Naive thymus-derived CD4-positive, alpha-beta T cell (primary cell): ENCODE measurements at regions not wholly inside any gene's neighbourhood (a gene's known extent, or its start where the extent isn't known, plus 50 kb on each side); places are given as distances from the start of the nearest gene placed in this dataset.
"Not testable (repeated sequence)": the region's sequence is repeated elsewhere in the genome, so short reads cannot be mapped to it uniquely, and the experiment has no call there.

ENCODE experiments used
- ATAC-seq: fragments of 150-1000 bp; cut with Tn5 transposase; 2 replicates; pipeline ENCODE4 v1.10.0; 2021; ENCODE audit warnings: mild to moderate bottlenecking, moderate library complexity
- CTCF ChIA-PET: fragments of 350-600 bp; sonication (Branson Sonifier 250); formaldehyde crosslinking; loops from one replicate; lab custom pipeline; 2021; ENCODE audit warnings: antibody characterized with exemption; lab: Charles Lee
- POLR2A ChIA-PET: fragments of 350-600 bp; sonication (Branson Sonifier 250); formaldehyde crosslinking; loops from one replicate; lab custom pipeline; 2021; ENCODE audit warnings: antibody characterized with exemption, inconsistent platforms; lab: Charles Lee
- DNase-seq, 9 donors: peaks; one replicate each; pipeline versions ENCODE4 v3.0.0 to v3.0.0-alpha.2; 2020 to 2022; ENCODE audit warnings: mixed read lengths in 1 of 9
- H3K27ac ChIP-seq: one replicate; pipeline ENCODE4 v1.7.0; 2013; ENCODE audit warnings: mild to moderate bottlenecking, low read depth, low read length, moderate library complexity
- H3K27me3 ChIP-seq, 2 donors: one replicate each; pipeline ENCODE4 v1.7.0; 2013; ENCODE audit warnings: low read length in 2 of 2, mild to moderate bottlenecking in 2 of 2, moderate library complexity in 2 of 2; ENCODE audit not compliant: control insufficient read depth in 2 of 2, insufficient read depth in 2 of 2
- H3K36me3 ChIP-seq, 3 experiments: 1 replicate in 2 of 3; 2 replicates in 1 of 3; pipeline ENCODE4 v1.7.0; 2013; ENCODE audit warnings: low read length in 3 of 3, mild to moderate bottlenecking in 3 of 3, moderate library complexity in 1 of 3; ENCODE audit not compliant: insufficient read depth in 3 of 3, control insufficient read depth in 2 of 3
- H3K4me1 ChIP-seq, 2 donors: one replicate each; pipeline ENCODE4 v1.7.0; 2013; ENCODE audit warnings: low read length in 2 of 2, mild to moderate bottlenecking in 2 of 2, moderate library complexity in 1 of 2; ENCODE audit not compliant: control insufficient read depth in 2 of 2, insufficient read depth in 2 of 2
- H3K4me3 ChIP-seq: 2 replicates; pipeline ENCODE4 v1.7.0; 2013; ENCODE audit warnings: mild to moderate bottlenecking, low read length
- H3K9me3 ChIP-seq, 3 experiments: 1 replicate in 2 of 3; 2 replicates in 1 of 3; pipeline ENCODE4 v1.7.0; 2013; ENCODE audit warnings: low read length in 3 of 3; ENCODE audit not compliant: control insufficient read depth in 2 of 3
- H3K27ac Mint-ChIP-seq, 9 donors: one replicate each; pipeline ENCODE4 v1.8.0; 2020 to 2022; ENCODE audit warnings: mixed read lengths in 9 of 9, mild to moderate bottlenecking in 8 of 9, moderate library complexity in 5 of 9, inconsistent platforms in 2 of 9
- H3K27me3 Mint-ChIP-seq, 5 donors: one replicate each; pipeline ENCODE4 v1.8.0; 2021 to 2022; ENCODE audit warnings: mixed read lengths in 5 of 5, mild to moderate bottlenecking in 1 of 5
- H3K36me3 Mint-ChIP-seq, 5 donors: one replicate each; pipeline ENCODE4 v1.8.0; 2020 to 2022; ENCODE audit warnings: mixed read lengths in 5 of 5, mild to moderate bottlenecking in 3 of 5, inconsistent platforms in 1 of 5
- H3K4me1 Mint-ChIP-seq, 7 donors: one replicate each; pipeline ENCODE4 v1.8.0; 2020 to 2022; ENCODE audit warnings: mixed read lengths in 7 of 7, mild to moderate bottlenecking in 3 of 7, inconsistent platforms in 1 of 7
- H3K4me3 Mint-ChIP-seq, 10 donors: one replicate each; pipeline ENCODE4 v1.8.0; 2020 to 2022; ENCODE audit warnings: mild to moderate bottlenecking in 10 of 10, mixed read lengths in 10 of 10, moderate library complexity in 6 of 10, inconsistent platforms in 2 of 10
- H3K9me3 Mint-ChIP-seq, 11 donors: one replicate each; pipeline ENCODE4 v1.8.0; 2020 to 2022; ENCODE audit warnings: mixed read lengths in 11 of 11, mild to moderate bottlenecking in 4 of 11, inconsistent platforms in 1 of 11, moderate library complexity in 1 of 11
- intact Hi-C, 2 donors: fragments of 100-400 bp; cut with micrococcal nuclease; formaldehyde crosslinking; loops; one replicate each; pipeline ENCODE4 v1.15.1; 2023

- DNase-seq = no peak
- peaks cover 2 to 26% (median 11%) of the 10 kb centered on the region in 5 donors for H3K36me3 Mint-ChIP-seq
- ChIA-PET POLR2A (no interaction called here), CTCF (no interaction called here)
- intact Hi-C loops = no loop called here
- H3K4me3 Mint-ChIP-seq = no peak overlapping the region
- Histone ChIP-seq H3K27ac (no peak overlapping the region), H3K27me3 (no peaks in the 10 kb centered on the region), H3K9me3 (no peaks in the 10 kb centered on the region), H3K36me3 (peaks cover 0 to 52% (median 11%) of the 10 kb centered on the region in 3 experiments), H3K4me3 (no peak overlapping the region), H3K4me1 (no peaks in the 10 kb centered on the region)
- no peaks in the 10 kb centered on the region for H3K4me1 Mint-ChIP-seq
- ATAC-seq = no peak
- peak overlapping the region in 2 of 9 donors; percentile 51 to 78 for H3K27ac Mint-ChIP-seq
- H3K27me3 Mint-ChIP-seq = no peaks in the 10 kb centered on the region
- no peaks in the 10 kb centered on the region for H3K9me3 Mint-ChIP-seq
Measured at GRCh38 chr7:66549466-66549865, 79.2 kb upstream of the KCTD7 start.

GRCh38 chr7:66553001-66553400 is 75.7 kb upstream of the KCTD7 start:
- Mint-ChIP-seq H3K4me3 (no peak overlapping the region), H3K4me1 (peaks cover 0 to 4% (median 0%) of the 10 kb centered on the region in 7 donors), H3K36me3 (peaks cover 4 to 25% (median 8%) of the 10 kb centered on the region in 5 donors), H3K27me3 (no peaks in the 10 kb centered on the region), H3K9me3 (no peaks in the 10 kb centered on the region), H3K27ac (no peak overlapping the region)
- ChIA-PET CTCF (interaction anchor here (0.6 kb wide), 1 partner anchor 54 kb away, joined by 4 read pairs; no protein-coding TSS in a partner anchor), POLR2A (no interaction called here)
- intact Hi-C loops = loop anchor here (10.0 kb wide), 2 partner anchors 232 to 442 kb away; partner anchors contain the start of genes SBDS (in 1 of the 2) and TYW1 (in 1 of the 2)
- no peak for ATAC-seq
- Histone ChIP-seq H3K4me1 (peaks cover 0 to 4% of the 10 kb centered on the region in 2 donors), H3K9me3 (no peaks in the 10 kb centered on the region), H3K4me3 (no peak overlapping the region), H3K27me3 (no peaks in the 10 kb centered on the region), H3K27ac (no peak overlapping the region), H3K36me3 (peaks cover 0 to 54% (median 8%) of the 10 kb centered on the region in 3 experiments)
- DNase-seq = no peak

GRCh38 chr7:66553675-66554074 is 75.0 kb upstream of the KCTD7 start:
- H3K9me3 Mint-ChIP-seq, H3K27me3 Mint-ChIP-seq, H3K4me1 Mint-ChIP-seq, H3K27me3 ChIP-seq, H3K27ac Mint-ChIP-seq, POLR2A ChIA-PET, H3K4me3 ChIP-seq, H3K9me3 ChIP-seq, ATAC-seq, H3K4me3 Mint-ChIP-seq, H3K4me1 ChIP-seq, DNase-seq, H3K27ac ChIP-seq: not testable (repeated sequence)
- H3K36me3 Mint-ChIP-seq = peaks cover 4 to 21% (median 7%) of the 10 kb centered on the region in 5 donors
- intact Hi-C loops = loop anchor here (10.0 kb wide), 2 partner anchors 231 to 441 kb away; partner anchors contain the start of genes SBDS (in 1 of the 2) and TYW1 (in 1 of the 2)
- H3K36me3 ChIP-seq = peaks cover 0 to 52% (median 8%) of the 10 kb centered on the region in 3 experiments
- CTCF ChIA-PET = interaction anchor here (0.6 kb wide), 1 partner anchor 54 kb away, joined by 4 read pairs; no protein-coding TSS in a partner anchor

- intact Hi-C loops = loop anchor here (10.0 kb wide), 2 partner anchors 231 to 441 kb away; partner anchors contain the start of genes SBDS (in 1 of the 2) and TYW1 (in 1 of the 2)
- H3K27ac Mint-ChIP-seq, H3K4me3 ChIP-seq, H3K4me1 ChIP-seq, ATAC-seq, H3K4me1 Mint-ChIP-seq, H3K4me3 Mint-ChIP-seq, DNase-seq, H3K27ac ChIP-seq, H3K9me3 Mint-ChIP-seq, H3K27me3 Mint-ChIP-seq, H3K9me3 ChIP-seq, H3K27me3 ChIP-seq: not testable (repeated sequence)
- POLR2A ChIA-PET = interaction anchor here (0.6 kb wide), 1 partner anchor 785 kb away, joined by 3 read pairs; no protein-coding TSS in a partner anchor
- H3K36me3 ChIP-seq = peaks cover 0 to 57% (median 8%) of the 10 kb centered on the region in 3 experiments
- CTCF ChIA-PET = interaction anchor here (0.6 kb wide), 1 partner anchor 473 kb away, joined by 4 read pairs; no protein-coding TSS in a partner anchor
- peaks cover 4 to 21% (median 7%) of the 10 kb centered on the region in 5 donors for H3K36me3 Mint-ChIP-seq
Measured at GRCh38 chr7:66554291-66554690, 74.4 kb upstream of the KCTD7 start.

- H3K4me1 ChIP-seq, H3K4me3 Mint-ChIP-seq, ATAC-seq, POLR2A ChIA-PET, CTCF ChIA-PET, DNase-seq, H3K9me3 Mint-ChIP-seq, H3K27me3 Mint-ChIP-seq, H3K27ac ChIP-seq, H3K27ac Mint-ChIP-seq, H3K27me3 ChIP-seq, H3K4me3 ChIP-seq, H3K9me3 ChIP-seq, H3K4me1 Mint-ChIP-seq: not testable (repeated sequence)
- intact Hi-C loops = loop anchor here (10.0 kb wide), 2 partner anchors 230 to 440 kb away; partner anchors contain the start of genes SBDS (in 1 of the 2) and TYW1 (in 1 of the 2)
- H3K36me3 Mint-ChIP-seq = peaks cover 4 to 21% (median 6%) of the 10 kb centered on the region in 5 donors
- H3K36me3 ChIP-seq = peaks cover 0 to 53% (median 8%) of the 10 kb centered on the region in 3 experiments
Measured at GRCh38 chr7:66554842-66555430, 73.7 kb upstream of the KCTD7 start.

GRCh38 chr7:66556177-66556548 is 72.5 kb upstream of the KCTD7 start:
- ChIA-PET CTCF (no interaction called here), POLR2A (no interaction called here)
- Histone ChIP-seq H3K27me3 (no peaks in the 10 kb centered on the region), H3K27ac (no peak overlapping the region), H3K9me3 (no peaks in the 10 kb centered on the region), H3K36me3 (peaks cover 0 to 55% (median 8%) of the 10 kb centered on the region in 3 experiments), H3K4me1 (peaks cover 0 to 4% of the 10 kb centered on the region in 2 donors), H3K4me3 (no peak overlapping the region)
- Mint-ChIP-seq H3K27ac (no peak overlapping the region), H3K4me3 (no peak overlapping the region), H3K27me3 (no peaks in the 10 kb centered on the region), H3K4me1 (peaks cover 0 to 5% (median 3%) of the 10 kb centered on the region in 7 donors), H3K36me3 (peaks cover 4 to 20% (median 6%) of the 10 kb centered on the region in 5 donors), H3K9me3 (no peaks in the 10 kb centered on the region)
- no peak for ATAC-seq
- intact Hi-C loops = loop anchor here (2.0 to 10.0 kb wide), 4 partner anchors 73 to 445 kb away; partner anchors contain the start of genes KCTD7 (in 1 of the 2), SBDS (in 1 of the 2) and TYW1 (in 1 of the 2)
- no peak for DNase-seq
